WERI-Rb-1 (cell line): ENCODE measurements at regions not wholly inside any gene's neighbourhood (a gene's known extent, or its start where the extent isn't known, plus 50 kb on each side); places are given as distances from the start of the nearest gene placed in this dataset.

Source experiments
- DNase-seq: peaks from one replicate; pipeline ENCODE4 v3.0.0-alpha.2; 2020
- H3K27ac ChIP-seq: fragments of 250-450 bp; sonication (Bioruptor Pico); 2 replicates; pipeline ENCODE4 v1.5.1; 2020; ENCODE audit warnings: mild to moderate bottlenecking, moderate library complexity
- H3K27me3 ChIP-seq: fragments of 250-450 bp; sonication (Bioruptor Pico); 2 replicates; pipeline ENCODE4 v1.5.1; 2021; ENCODE audit warnings: mild to moderate bottlenecking, low read depth, moderate library complexity; ENCODE audit not compliant: insufficient read depth, severe bottlenecking
- H3K36me3 ChIP-seq: fragments of 250-450 bp; sonication (Bioruptor Pico); 2 replicates; pipeline ENCODE4 v1.5.1; 2020; ENCODE audit warnings: mild to moderate bottlenecking, moderate library complexity
- H3K4me3 ChIP-seq: 2 replicates; pipeline ENCODE4 v1.5.1; 2011; ENCODE audit warnings: low read depth, mild to moderate bottlenecking, control low read depth, low read length
- H3K9me3 ChIP-seq: fragments of 250-450 bp; sonication (Bioruptor Pico); 2 replicates; pipeline ENCODE4 v1.5.1; 2021; ENCODE audit warnings: mild to moderate bottlenecking, moderate library complexity; ENCODE audit not compliant: severe bottlenecking
- CTCF ChIP-seq: IDR thresholded peaks from 2 replicates; pipeline ENCODE4 v1.5.1; 2011; ENCODE audit warnings: low read depth, mild to moderate bottlenecking, control low read depth, inconsistent platforms, low read length

GRCh38 chr15:80321853-80322252, 69.8 kb upstream of the CTXND1 start:
- DNase-seq: no peak
- H3K4me3 ChIP-seq: no peak overlapping the region
- H3K36me3 ChIP-seq: no peaks in the 10 kb centered on the region
- TF ChIP-seq CTCF: no peak
- H3K27ac ChIP-seq: no peak overlapping the region
- H3K9me3 ChIP-seq: peaks cover 5% of the 10 kb centered on the region
- no peaks in the 10 kb centered on the region for H3K27me3 ChIP-seq

- no peaks in the 10 kb centered on the region for H3K27me3 ChIP-seq
- H3K9me3 ChIP-seq: peaks cover 9% of the 10 kb centered on the region
- H3K27ac ChIP-seq: no peak overlapping the region
- no peak for TF ChIP-seq CTCF
- no peak for DNase-seq
- no peak overlapping the region for H3K4me3 ChIP-seq
- no peaks in the 10 kb centered on the region for H3K36me3 ChIP-seq
Measured at GRCh38 chr15:80323285-80323684, 71.3 kb upstream of the CTXND1 start.

GRCh38 chr15:80324545-80325080, 72.6 kb upstream of the CTXND1 start:
- Histone ChIP-seq H3K36me3 (no peaks in the 10 kb centered on the region), H3K9me3 (peaks cover 9% of the 10 kb centered on the region), H3K27me3 (no peaks in the 10 kb centered on the region), H3K4me3 (no peak overlapping the region), H3K27ac (peak overlapping the region; percentile 49)
- peak; percentile 63 for DNase-seq
- no peak for TF ChIP-seq CTCF

GRCh38 chr15:80325206-80325605, 73.2 kb upstream of the CTXND1 start:
- peak overlapping the region; percentile 49 for H3K27ac ChIP-seq
- no peaks in the 10 kb centered on the region for H3K27me3 ChIP-seq
- no peak for DNase-seq
- TF ChIP-seq CTCF: no peak
- H3K9me3 ChIP-seq: peaks cover 9% of the 10 kb centered on the region
- H3K36me3 ChIP-seq: no peaks in the 10 kb centered on the region
- H3K4me3 ChIP-seq: no peak overlapping the region

- DNase-seq: no peak
- H3K4me3 ChIP-seq: no peak overlapping the region
- H3K27me3 ChIP-seq: no peaks in the 10 kb centered on the region
- TF ChIP-seq CTCF: no peak
- no peaks in the 10 kb centered on the region for H3K36me3 ChIP-seq
- H3K9me3 ChIP-seq: peaks cover 9% of the 10 kb centered on the region
- no peak overlapping the region for H3K27ac ChIP-seq
Measured at GRCh38 chr15:80326270-80326669, 74.3 kb upstream of the CTXND1 start.

GRCh38 chr15:80328496-80328895, 75.7 kb upstream of the ARNT2 start:
- H3K27me3 ChIP-seq: no peaks in the 10 kb centered on the region
- no peak for TF ChIP-seq CTCF
- no peak for DNase-seq
- no peak overlapping the region for H3K27ac ChIP-seq
- no peaks in the 10 kb centered on the region for H3K36me3 ChIP-seq
- no peak overlapping the region for H3K4me3 ChIP-seq
- H3K9me3 ChIP-seq: peaks cover 3% of the 10 kb centered on the region
